ENCODE measurements at regions not wholly inside any gene's neighbourhood (a gene's known extent, or its start where the extent isn't known, plus 50 kb on each side); places are given as distances from the start of the nearest gene placed in this dataset.
A peak's percentile ranks its signal among the peaks of the same experiment; 100 is the strongest.
"Not testable (repeated sequence)": the region's sequence is repeated elsewhere in the genome, so short reads cannot be mapped to it uniquely, and the experiment has no call there.

DNA sequence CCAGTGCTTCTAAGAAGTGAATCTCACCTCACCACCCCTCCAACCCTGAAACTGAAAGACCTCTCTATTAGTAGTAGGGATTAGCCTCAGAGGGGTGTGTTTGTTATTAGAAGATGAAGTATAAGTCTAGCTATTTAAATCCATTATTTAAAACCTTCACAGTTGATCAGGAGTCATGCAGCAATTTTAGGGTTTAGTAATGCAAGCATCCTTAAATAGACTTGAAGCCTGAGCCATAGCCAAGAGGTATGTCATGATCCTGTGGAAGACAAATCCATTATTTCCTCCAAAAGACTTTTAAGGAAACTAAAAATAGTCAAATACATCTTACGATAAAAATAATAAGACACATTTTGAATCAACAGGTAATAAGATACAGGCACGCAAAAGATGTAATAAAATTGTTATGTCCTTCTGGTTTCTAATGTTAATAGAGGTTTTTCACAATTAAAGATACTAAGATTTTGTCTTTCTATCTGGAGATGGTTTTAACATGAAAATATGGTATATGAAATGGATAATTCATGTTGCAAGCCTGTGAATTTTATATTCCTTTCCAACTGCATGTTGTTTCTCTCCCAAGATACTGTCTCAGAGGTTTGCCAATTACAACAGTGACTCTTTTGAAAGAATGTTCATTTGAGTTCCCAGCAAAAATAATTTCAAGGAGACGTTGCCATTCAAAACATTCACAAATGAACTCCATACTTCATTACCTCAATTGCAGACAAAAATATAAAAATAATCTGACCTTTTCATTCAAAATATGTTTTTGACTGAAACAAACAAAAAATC lies 68.0 kb downstream of the LUZP4 start:
- DNase-seq (ENCODE audit: low spot score) = no peak

- DNase-seq (ENCODE audit: low spot score) = not testable (repeated sequence)
These were observed 70.0 kb downstream of the LUZP4 start for GRCh38 chrX:115359508-115359907.

- DNase-seq (ENCODE audit: low spot score) = no peak
These were observed 70.8 kb downstream of the LUZP4 start for GRCh38 chrX:115360220-115360781.

GRCh38 chrX:115362334-115363095 lies 73.0 kb downstream of the LUZP4 start:
- DNase-seq (ENCODE audit: low spot score) = peak; percentile 75

- peak; percentile 30 for DNase-seq (ENCODE audit: low spot score)
These were observed 73.9 kb downstream of the LUZP4 start for GRCh38 chrX:115363372-115363771.

DNA sequence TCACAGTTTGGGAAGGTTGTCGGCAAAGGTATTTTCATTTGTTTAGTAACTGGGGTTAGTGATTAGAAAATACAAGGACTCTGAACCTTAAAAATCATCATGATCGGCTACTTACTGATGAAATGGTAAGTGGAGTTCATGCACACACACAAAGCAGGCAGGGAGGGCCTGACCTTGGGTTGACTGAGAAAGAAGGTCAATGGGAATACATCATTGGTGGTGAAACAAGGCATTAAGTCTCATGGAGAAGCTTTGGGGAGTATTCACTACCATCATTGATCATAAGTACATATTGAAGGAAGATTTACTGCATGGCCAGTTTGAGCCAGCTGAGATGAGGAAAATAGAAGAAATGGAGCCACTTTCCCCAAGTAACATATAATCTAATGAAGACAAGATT lies 74.4 kb downstream of the LUZP4 start:
- no peak for DNase-seq (ENCODE audit: low spot score)

DNA sequence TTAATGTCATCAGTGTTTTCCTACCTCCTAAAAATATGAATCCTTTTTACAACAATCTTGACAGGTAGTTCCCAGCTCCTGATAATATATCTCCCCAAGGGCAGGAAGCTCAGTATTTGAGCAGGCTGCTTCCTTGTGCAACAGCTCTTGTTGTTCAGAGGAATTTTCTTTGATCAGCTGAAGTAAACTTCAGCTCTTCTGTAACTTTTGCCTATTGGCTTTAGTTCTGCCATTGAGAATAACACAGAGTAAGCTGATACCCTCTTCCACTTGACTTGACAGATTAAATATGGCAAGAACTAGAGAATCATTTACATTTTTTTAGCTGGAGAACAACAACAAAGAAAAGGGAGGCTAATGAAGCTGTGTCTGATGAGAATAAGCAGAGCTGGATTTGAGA lies 75.2 kb downstream of the LUZP4 start:
- DNase-seq (ENCODE audit: low spot score) = no peak

GRCh38 chrX:115366535-115366934 lies 77.0 kb downstream of the LUZP4 start:
- DNase-seq (ENCODE audit: low spot score) = no peak

GRCh38 chrX:115367455-115367854 lies 77.9 kb downstream of the LUZP4 start:
- DNase-seq (ENCODE audit: low spot score) = no peak

- peak; percentile 5 for DNase-seq (ENCODE audit: low spot score)
These were observed 78.4 kb downstream of the LUZP4 start for GRCh38 chrX:115367951-115368350.

GRCh38 chrX:115368876-115369275 lies 79.4 kb downstream of the LUZP4 start:
- DNase-seq (ENCODE audit: low spot score) = no peak

- no peak for DNase-seq (ENCODE audit: low spot score)
These were observed 82.6 kb downstream of the LUZP4 start for GRCh38 chrX:115372152-115372551.

DNA sequence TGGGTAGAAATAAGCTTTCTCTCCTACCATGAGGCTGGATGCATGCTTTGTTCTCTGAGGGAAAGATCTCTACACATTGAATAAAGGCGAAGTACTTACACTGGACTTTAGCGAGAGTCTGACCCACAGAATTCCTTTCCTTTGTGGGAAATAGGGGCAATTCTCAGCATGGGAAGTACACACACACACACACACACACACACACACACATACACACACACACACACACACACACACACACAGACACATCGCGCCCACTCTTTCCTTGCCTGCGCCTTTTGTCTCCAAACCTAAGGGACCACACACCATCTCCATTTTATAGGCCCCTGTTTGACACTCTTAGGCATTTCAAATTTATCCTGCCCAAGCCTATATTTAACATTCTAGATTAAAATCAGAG lies 83.8 kb downstream of the LUZP4 start:
- no peak for DNase-seq (ENCODE audit: low spot score)

GRCh38 chrX:115378471-115378870 lies 89.0 kb downstream of the LUZP4 start:
- DNase-seq (ENCODE audit: low spot score) = no peak

DNA sequence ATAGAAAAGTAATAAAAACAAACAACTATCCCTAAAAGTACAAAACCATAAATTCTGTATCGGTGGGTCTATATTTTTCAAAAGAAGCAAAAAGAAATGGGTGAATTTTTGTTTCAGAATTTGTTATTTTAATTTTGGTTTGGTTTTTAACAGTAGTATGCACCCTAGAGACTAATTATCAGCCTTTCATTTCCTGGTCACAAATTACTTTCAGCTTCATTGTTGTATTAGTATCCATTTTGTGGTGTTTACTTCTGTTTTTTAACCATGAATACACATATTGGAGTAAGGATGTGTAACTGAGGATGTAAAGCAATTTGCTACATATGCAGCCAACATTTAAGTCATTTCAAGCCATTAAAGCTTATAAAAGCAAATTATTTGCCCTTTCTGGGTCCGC lies 97.8 kb downstream of the LUZP4 start:
- no peak for DNase-seq (ENCODE audit: low spot score)

DNA sequence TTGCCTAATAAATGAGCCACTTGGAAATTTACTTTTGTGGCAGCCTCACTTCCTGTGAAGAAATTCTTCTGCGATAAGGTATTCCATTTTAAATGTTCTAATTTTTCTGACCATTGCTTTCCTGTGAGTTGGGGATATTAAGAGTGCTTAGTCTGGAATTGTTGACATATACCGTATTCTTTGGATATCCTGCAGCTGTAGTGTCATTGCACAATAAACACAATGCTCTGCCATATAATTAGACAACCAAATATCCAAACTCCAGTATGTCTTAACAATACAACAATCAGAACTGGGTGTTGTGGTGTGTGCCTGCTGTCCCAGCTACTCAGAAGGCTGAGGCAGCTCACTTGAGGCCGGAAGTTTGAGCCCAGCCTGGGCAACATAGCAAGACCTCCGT lies 99.4 kb downstream of the LUZP4 start:
- no peak for DNase-seq (ENCODE audit: low spot score)

GRCh38 chrX:115390078-115390477 lies 100.6 kb downstream of the LUZP4 start:
- DNase-seq (ENCODE audit: low spot score) = peak; percentile 6

DNA sequence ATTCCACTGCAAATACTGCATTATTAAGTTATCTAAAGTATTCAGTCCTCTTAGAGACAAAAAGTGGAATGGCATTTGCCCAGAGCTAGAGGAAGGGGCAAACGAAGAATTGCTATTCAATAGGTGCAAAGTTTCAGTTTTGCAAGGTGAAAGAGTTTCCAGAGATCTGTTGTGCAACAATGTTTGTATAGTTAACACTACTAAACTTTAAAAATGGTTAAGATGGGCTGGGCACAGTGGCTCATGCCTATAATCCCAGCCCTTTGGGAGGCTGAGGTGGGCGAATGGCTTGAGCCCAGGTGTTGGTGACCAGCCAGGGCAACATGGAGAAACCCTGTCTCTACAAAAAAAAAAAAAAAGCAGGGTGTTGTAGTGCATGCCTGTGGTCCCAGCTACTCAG lies 102.5 kb downstream of the LUZP4 start:
- DNase-seq (ENCODE audit: low spot score) = no peak

- DNase-seq (ENCODE audit: low spot score) = no peak
These were observed 103.4 kb downstream of the LUZP4 start for GRCh38 chrX:115392871-115393270.

GRCh38 chrX:115393271-115393670 lies 103.8 kb downstream of the LUZP4 start:
- DNase-seq (ENCODE audit: low spot score) = peak; percentile 0

DNA sequence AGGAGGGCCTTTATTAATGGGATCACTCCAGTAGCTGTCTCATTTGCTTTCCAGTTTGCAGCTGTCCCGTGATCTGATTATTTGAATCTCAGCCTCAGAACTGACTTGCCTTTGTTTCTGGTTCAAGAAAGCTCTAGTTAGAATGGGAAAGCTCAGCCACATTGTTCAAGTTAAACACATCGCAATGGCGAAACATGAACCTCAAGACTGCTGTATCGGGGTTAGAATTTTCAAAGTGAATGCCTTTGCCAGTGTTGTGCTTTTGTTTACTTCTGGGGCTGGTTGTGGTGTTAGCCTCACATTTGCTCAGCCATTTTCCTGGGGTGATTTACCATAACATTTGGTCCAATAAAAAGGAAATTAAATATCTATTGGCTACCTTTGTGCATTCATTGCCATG lies 105.3 kb downstream of the LUZP4 start:
- not testable (repeated sequence) for DNase-seq (ENCODE audit: low spot score)

DNA sequence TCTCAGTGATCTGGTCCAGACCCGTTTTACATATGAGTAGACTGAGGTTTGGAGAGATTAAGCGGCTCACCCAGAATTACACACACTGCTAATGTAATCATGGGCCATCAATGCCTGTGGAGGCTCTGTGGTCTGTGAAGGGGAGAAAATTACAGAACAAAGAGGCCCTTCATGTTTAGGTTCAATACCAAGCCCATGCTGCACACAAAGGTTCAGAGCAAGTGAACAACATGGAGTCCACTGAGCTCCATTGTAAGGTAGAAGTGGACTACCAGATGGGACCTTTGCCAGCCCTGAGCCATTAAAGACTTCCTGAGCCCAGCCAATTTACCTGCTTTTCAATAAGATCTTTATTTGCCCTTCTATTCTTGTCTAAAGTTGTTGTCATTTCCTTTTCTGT lies 109.8 kb downstream of the LUZP4 start:
- DNase-seq (ENCODE audit: low spot score) = no peak

- no peak for DNase-seq (ENCODE audit: low spot score)
These were observed 111.4 kb downstream of the LUZP4 start for GRCh38 chrX:115400960-115401359.
